ENCODE measurements at regions not wholly inside any gene's neighbourhood (a gene's known extent, or its start where the extent isn't known, plus 50 kb on each side); places are given as distances from the start of the nearest gene placed in this dataset.

- 81 to 95% methylated on average over 1 of the region's 1 CpG for WGBS, 2 donors
These were observed 1029.9 kb upstream of the ACVR2A start for GRCh38 chr2:146814971-146815370.

GRCh38 chr2:146807568-146808168 lies 1037.2 kb upstream of the ACVR2A start:
- intact Hi-C loops (cut with DNase I) = no loop called here
- WGBS, 2 donors = 91 to 92% methylated on average over 17 of the region's 17 CpGs

More at GRCh38 chr2:146814971-146815370, 1029.9 kb upstream of the ACVR2A start:
- Histone ChIP-seq H3K4me3 (ENCODE audit: low read length in 2 of 2) (no peak overlapping the region), H3K27me3 (ENCODE audit: control insufficient read depth in 1 of 2, insufficient read depth in 2 of 2, low read length in 1 of 2) (no peaks in the 10 kb centered on the region), H3K27ac (ENCODE audit: low read depth in 1 of 2, low read length in 2 of 2) (no peak overlapping the region), H3K4me1 (ENCODE audit: control insufficient read depth in 1 of 2, insufficient read depth in 2 of 2, low read length in 2 of 2) (no peaks in the 10 kb centered on the region), H3K9me3 (ENCODE audit: control insufficient read depth, low read length) (no peaks in the 10 kb centered on the region), H3K36me3 (ENCODE audit: control insufficient read depth in 1 of 2, insufficient read depth in 2 of 2, low read length in 1 of 2) (no peaks in the 10 kb centered on the region)
- ATAC-seq (ENCODE audit: low FRiP score) = no peak
- intact Hi-C loops (cut with DNase I) = no loop called here
- no peak for DNase-seq

GRCh38 chr2:146806364-146807005 lies 1038.3 kb upstream of the ACVR2A start:
- intact Hi-C loops (cut with DNase I) = no loop called here
- H3K9me3 ChIP-seq (ENCODE audit: control insufficient read depth, low read length) = no peaks in the 10 kb centered on the region
- ATAC-seq (ENCODE audit: low FRiP score) = no peak
- DNase-seq = no peak
- no peaks in the 10 kb centered on the region for H3K27me3 ChIP-seq (ENCODE audit: control insufficient read depth in 1 of 2, insufficient read depth in 2 of 2, low read length in 1 of 2)
- H3K27ac ChIP-seq (ENCODE audit: low read depth in 1 of 2, low read length in 2 of 2) = no peak overlapping the region
- 54 to 58% methylated on average over 2 of the region's 2 CpGs for WGBS, 2 donors
- no peaks in the 10 kb centered on the region for H3K36me3 ChIP-seq (ENCODE audit: control insufficient read depth in 1 of 2, insufficient read depth in 2 of 2, low read length in 1 of 2)
- no peak overlapping the region for H3K4me3 ChIP-seq (ENCODE audit: low read length in 2 of 2)
- H3K4me1 ChIP-seq (ENCODE audit: control insufficient read depth in 1 of 2, insufficient read depth in 2 of 2, low read length in 2 of 2) = no peaks in the 10 kb centered on the region

More at GRCh38 chr2:146807568-146808168, 1037.2 kb upstream of the ACVR2A start:
- no peaks in the 10 kb centered on the region for H3K36me3 ChIP-seq (ENCODE audit: control insufficient read depth in 1 of 2, insufficient read depth in 2 of 2, low read length in 1 of 2)
- ATAC-seq (ENCODE audit: low FRiP score) (peak; percentile 44), DNase-seq (no peak)
- H3K9me3 ChIP-seq (ENCODE audit: control insufficient read depth, low read length) = no peaks in the 10 kb centered on the region
- no peak overlapping the region for H3K27ac ChIP-seq (ENCODE audit: low read depth in 1 of 2, low read length in 2 of 2)
- no peak overlapping the region for H3K4me3 ChIP-seq (ENCODE audit: low read length in 2 of 2)
- no peaks in the 10 kb centered on the region for H3K27me3 ChIP-seq (ENCODE audit: control insufficient read depth in 1 of 2, insufficient read depth in 2 of 2, low read length in 1 of 2)
- H3K4me1 ChIP-seq (ENCODE audit: control insufficient read depth in 1 of 2, insufficient read depth in 2 of 2, low read length in 2 of 2) = no peaks in the 10 kb centered on the region

GRCh38 chr2:146804288-146804687 lies 1040.5 kb upstream of the ACVR2A start:
- no peak overlapping the region for H3K4me3 ChIP-seq (ENCODE audit: low read length in 2 of 2)
- no peaks in the 10 kb centered on the region for H3K9me3 ChIP-seq (ENCODE audit: control insufficient read depth, low read length)
- no peaks in the 10 kb centered on the region for H3K4me1 ChIP-seq (ENCODE audit: control insufficient read depth in 1 of 2, insufficient read depth in 2 of 2, low read length in 2 of 2)
- DNase-seq (no peak), ATAC-seq (ENCODE audit: low FRiP score) (no peak)
- no peaks in the 10 kb centered on the region for H3K36me3 ChIP-seq (ENCODE audit: control insufficient read depth in 1 of 2, insufficient read depth in 2 of 2, low read length in 1 of 2)
- WGBS, 2 donors = 76 to 78% methylated on average over 4 of the region's 4 CpGs
- no peaks in the 10 kb centered on the region for H3K27me3 ChIP-seq (ENCODE audit: control insufficient read depth in 1 of 2, insufficient read depth in 2 of 2, low read length in 1 of 2)
- no peak overlapping the region for H3K27ac ChIP-seq (ENCODE audit: low read depth in 1 of 2, low read length in 2 of 2)
- intact Hi-C loops (cut with DNase I) = no loop called here

GRCh38 chr2:146801886-146802285 lies 1042.9 kb upstream of the ACVR2A start:
- WGBS, 2 donors = 79 to 84% methylated on average over 1 of the region's 1 CpG
- intact Hi-C loops (cut with DNase I) = no loop called here
- no peak for DNase-seq

GRCh38 chr2:146786396-146786795 lies 1058.4 kb upstream of the ACVR2A start:
- H3K4me1 ChIP-seq (ENCODE audit: control insufficient read depth in 1 of 2, insufficient read depth in 2 of 2, low read length in 2 of 2) = no peaks in the 10 kb centered on the region
- intact Hi-C loops (cut with DNase I) = no loop called here
- H3K27me3 ChIP-seq (ENCODE audit: control insufficient read depth in 1 of 2, insufficient read depth in 2 of 2, low read length in 1 of 2) = no peaks in the 10 kb centered on the region
- no peak for DNase-seq
- no peaks in the 10 kb centered on the region for H3K36me3 ChIP-seq (ENCODE audit: control insufficient read depth in 1 of 2, insufficient read depth in 2 of 2, low read length in 1 of 2)
- no peaks in the 10 kb centered on the region for H3K9me3 ChIP-seq (ENCODE audit: control insufficient read depth, low read length)
- no peak for ATAC-seq (ENCODE audit: low FRiP score)
- no peak overlapping the region for H3K27ac ChIP-seq (ENCODE audit: low read depth in 1 of 2, low read length in 2 of 2)
- 36 to 41% methylated on average over 2 of the region's 2 CpGs for WGBS, 2 donors
- H3K4me3 ChIP-seq (ENCODE audit: low read length in 2 of 2) = no peak overlapping the region

More at GRCh38 chr2:146801886-146802285, 1042.9 kb upstream of the ACVR2A start:
- H3K9me3 ChIP-seq (ENCODE audit: control insufficient read depth, low read length) = no peaks in the 10 kb centered on the region
- ATAC-seq (ENCODE audit: low FRiP score) = no peak
- no peaks in the 10 kb centered on the region for H3K36me3 ChIP-seq (ENCODE audit: control insufficient read depth in 1 of 2, insufficient read depth in 2 of 2, low read length in 1 of 2)
- H3K4me3 ChIP-seq (ENCODE audit: low read length in 2 of 2) = no peak overlapping the region
- no peak overlapping the region for H3K27ac ChIP-seq (ENCODE audit: low read depth in 1 of 2, low read length in 2 of 2)
- H3K4me1 ChIP-seq (ENCODE audit: control insufficient read depth in 1 of 2, insufficient read depth in 2 of 2, low read length in 2 of 2) = no peaks in the 10 kb centered on the region
- H3K27me3 ChIP-seq (ENCODE audit: control insufficient read depth in 1 of 2, insufficient read depth in 2 of 2, low read length in 1 of 2) = no peaks in the 10 kb centered on the region

GRCh38 chr2:146785101-146785500 lies 1059.7 kb upstream of the ACVR2A start:
- Histone ChIP-seq H3K27me3 (ENCODE audit: control insufficient read depth in 1 of 2, insufficient read depth in 2 of 2, low read length in 1 of 2) (no peaks in the 10 kb centered on the region), H3K27ac (ENCODE audit: low read depth in 1 of 2, low read length in 2 of 2) (no peak overlapping the region), H3K36me3 (ENCODE audit: control insufficient read depth in 1 of 2, insufficient read depth in 2 of 2, low read length in 1 of 2) (no peaks in the 10 kb centered on the region), H3K4me3 (ENCODE audit: low read length in 2 of 2) (no peak overlapping the region), H3K4me1 (ENCODE audit: control insufficient read depth in 1 of 2, insufficient read depth in 2 of 2, low read length in 2 of 2) (no peaks in the 10 kb centered on the region), H3K9me3 (ENCODE audit: control insufficient read depth, low read length) (no peaks in the 10 kb centered on the region)
- intact Hi-C loops (cut with DNase I) = no loop called here
- no peak for ATAC-seq (ENCODE audit: low FRiP score)
- no peak for DNase-seq

GRCh38 chr2:146784602-146785001 lies 1060.2 kb upstream of the ACVR2A start:
- no peaks in the 10 kb centered on the region for H3K36me3 ChIP-seq (ENCODE audit: control insufficient read depth in 1 of 2, insufficient read depth in 2 of 2, low read length in 1 of 2)
- DNase-seq (no peak), ATAC-seq (ENCODE audit: low FRiP score) (no peak)
- H3K27ac ChIP-seq (ENCODE audit: low read depth in 1 of 2, low read length in 2 of 2) = no peak overlapping the region
- H3K9me3 ChIP-seq (ENCODE audit: control insufficient read depth, low read length) = no peaks in the 10 kb centered on the region
- no peak overlapping the region for H3K4me3 ChIP-seq (ENCODE audit: low read length in 2 of 2)
- no peaks in the 10 kb centered on the region for H3K4me1 ChIP-seq (ENCODE audit: control insufficient read depth in 1 of 2, insufficient read depth in 2 of 2, low read length in 2 of 2)
- intact Hi-C loops (cut with DNase I) = no loop called here
- H3K27me3 ChIP-seq (ENCODE audit: control insufficient read depth in 1 of 2, insufficient read depth in 2 of 2, low read length in 1 of 2) = no peaks in the 10 kb centered on the region
- WGBS, 2 donors = 57% methylated on average over 4 of the region's 4 CpGs

- Histone ChIP-seq H3K9me3 (ENCODE audit: control insufficient read depth, low read length) (peaks cover 1% of the 10 kb centered on the region), H3K4me3 (ENCODE audit: low read length in 2 of 2) (no peak overlapping the region), H3K4me1 (ENCODE audit: control insufficient read depth in 1 of 2, insufficient read depth in 2 of 2, low read length in 2 of 2) (no peaks in the 10 kb centered on the region), H3K27ac (ENCODE audit: low read depth in 1 of 2, low read length in 2 of 2) (no peak overlapping the region), H3K27me3 (ENCODE audit: control insufficient read depth in 1 of 2, insufficient read depth in 2 of 2, low read length in 1 of 2) (no peaks in the 10 kb centered on the region), H3K36me3 (ENCODE audit: control insufficient read depth in 1 of 2, insufficient read depth in 2 of 2, low read length in 1 of 2) (no peaks in the 10 kb centered on the region)
- ATAC-seq (ENCODE audit: low FRiP score) = no peak
- 94 to 97% methylated on average over 2 of the region's 2 CpGs for WGBS, 2 donors
- intact Hi-C loops (cut with DNase I) = no loop called here
- DNase-seq = no peak
These were observed 1067.6 kb upstream of the ACVR2A start for GRCh38 chr2:146777181-146777580.
